OCI-LY1 (cell line): ENCODE measurements at regions not wholly inside any gene's neighbourhood (a gene's known extent, or its start where the extent isn't known, plus 50 kb on each side); places are given as distances from the start of the nearest gene placed in this dataset.

Experiments
- H2AFZ ChIP-seq: fragments of 200-600 bp; sonication (generic), shearing (Covaris generic); 2 replicates; pipeline ENCODE4 v1.6.0; 2014; ENCODE audit warnings: antibody characterized with exemption, mild to moderate bottlenecking, low read length
- H3F3A ChIP-seq: fragments of 200-600 bp; sonication (generic), shearing (Covaris generic); 2 replicates; pipeline ENCODE4 v1.6.0; 2014; ENCODE audit warnings: mild to moderate bottlenecking, antibody characterized with exemption, low read length, moderate library complexity; ENCODE audit not compliant: insufficient read depth
- H3K27ac ChIP-seq: fragments of 200-600 bp; sonication (generic); 2 replicates; pipeline ENCODE4 v1.5.1; 2014; ENCODE audit warnings: low read length, mixed run types, mild to moderate bottlenecking, low read depth; ENCODE audit not compliant: poor library complexity, severe bottlenecking
- H3K27me3 ChIP-seq: fragments of 200-600 bp; sonication (generic); 2 replicates; pipeline ENCODE4 v1.6.0; 2014; ENCODE audit warnings: antibody characterized with exemption, mild to moderate bottlenecking, low read length, moderate library complexity; ENCODE audit not compliant: insufficient read depth
- H3K36me3 ChIP-seq: fragments of 200-600 bp; sonication (generic); 2 replicates; pipeline ENCODE4 v1.6.1; 2014; ENCODE audit warnings: mild to moderate bottlenecking, antibody characterized with exemption, low read length, moderate library complexity, mixed read lengths; ENCODE audit not compliant: insufficient read depth
- H3K4me1 ChIP-seq: fragments of 200-600 bp; sonication (generic); 2 replicates; pipeline ENCODE4 v1.5.1; 2014; ENCODE audit warnings: mild to moderate bottlenecking, low read length, moderate library complexity; ENCODE audit not compliant: insufficient read depth, severe bottlenecking
- H3K4me2 ChIP-seq: fragments of 200-600 bp; sonication (generic), shearing (Covaris generic); 2 replicates; pipeline ENCODE4 v1.6.1; 2014; ENCODE audit warnings: low read length
- H3K4me3 ChIP-seq: fragments of 200-600 bp; sonication (generic); 2 replicates; pipeline ENCODE4 v1.5.1; 2014; ENCODE audit warnings: low read length, low read depth, mild to moderate bottlenecking, mixed read lengths; ENCODE audit not compliant: poor library complexity, severe bottlenecking
- H3K79me2 ChIP-seq: fragments of 200-600 bp; shearing (Covaris generic); 2 replicates; pipeline ENCODE4 v1.6.1; 2016; ENCODE audit warnings: mixed run types, low read length, mixed read lengths; ENCODE audit not compliant: insufficient read depth
- H3K9ac ChIP-seq: fragments of 200-600 bp; sonication (generic), shearing (Covaris generic); 2 replicates; pipeline ENCODE4 v1.6.1; 2014; ENCODE audit warnings: mild to moderate bottlenecking, low read length, mixed read lengths
- H3K9me2 ChIP-seq: fragments of 200-600 bp; sonication (generic), shearing (Covaris generic); 2 replicates; pipeline ENCODE4 v1.6.1; 2014; ENCODE audit warnings: low read depth, mild to moderate bottlenecking, low read length, mixed read lengths
- H3K9me3 ChIP-seq: fragments of 200-600 bp; shearing (Covaris generic); 2 replicates; pipeline ENCODE4 v1.6.1; 2014; ENCODE audit warnings: low read length, mixed read lengths
- H4K20me1 ChIP-seq: fragments of 200-600 bp; sonication (generic), shearing (Covaris generic); 2 replicates; pipeline ENCODE4 v1.6.0; 2016; ENCODE audit warnings: mild to moderate bottlenecking, low read length; ENCODE audit not compliant: insufficient read depth
- EZH2 ChIP-seq: fragments of 200-600 bp; sonication (generic), shearing (Covaris generic); IDR thresholded peaks from 2 replicates; pipeline ENCODE4 v1.8.0; 2017; ENCODE audit warnings: borderline replicate concordance, mixed run types, mild to moderate bottlenecking, antibody characterized with exemption, low read length, moderate library complexity, mixed read lengths
- TF ChIP-seq, protein P1 (sequence below): fragments of 200-600 bp; sonication (generic), shearing (Covaris generic); IDR thresholded peaks from 2 replicates; pipeline ENCODE4 v1.5.1; 2017; ENCODE audit warnings: mild to moderate bottlenecking, antibody characterized with exemption, low read length, moderate library complexity, mixed read lengths

DNA sequence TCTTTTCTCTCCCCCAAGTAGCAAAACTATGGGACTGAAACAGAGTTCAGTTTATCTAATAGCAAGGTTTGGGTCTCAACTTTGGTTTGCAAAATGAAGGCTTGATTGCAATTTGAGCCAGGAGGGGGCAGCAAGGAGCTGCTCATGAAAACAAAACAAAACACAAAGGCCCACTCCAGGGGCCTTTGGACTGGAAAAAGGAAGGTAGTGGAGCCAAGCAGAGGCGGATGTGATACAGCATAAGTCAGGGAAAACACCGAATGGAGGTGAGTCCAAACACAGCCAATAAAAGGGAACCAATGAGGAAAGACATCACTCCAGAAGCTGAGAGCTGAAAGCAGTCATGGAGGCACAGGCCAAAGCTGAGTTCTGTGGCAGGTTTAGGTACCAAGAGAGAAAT, 799.7 kb upstream of the ACVR2A start:
- Histone ChIP-seq H3K9me2 (no peaks in the 10 kb centered on the region), H3K36me3 (no peaks in the 10 kb centered on the region), H3K79me2 (no peaks in the 10 kb centered on the region), H4K20me1 (no peaks in the 10 kb centered on the region), H3K27me3 (no peaks in the 10 kb centered on the region), H3K27ac (no peak overlapping the region), H3K9ac (no peak overlapping the region), H3K9me3 (no peaks in the 10 kb centered on the region), H3K4me1 (no peaks in the 10 kb centered on the region), H2AFZ (no peak overlapping the region), H3K4me3 (no peak overlapping the region), H3K4me2 (no peak overlapping the region), H3F3A (no peaks in the 10 kb centered on the region)
- TF ChIP-seq, protein P1, sequence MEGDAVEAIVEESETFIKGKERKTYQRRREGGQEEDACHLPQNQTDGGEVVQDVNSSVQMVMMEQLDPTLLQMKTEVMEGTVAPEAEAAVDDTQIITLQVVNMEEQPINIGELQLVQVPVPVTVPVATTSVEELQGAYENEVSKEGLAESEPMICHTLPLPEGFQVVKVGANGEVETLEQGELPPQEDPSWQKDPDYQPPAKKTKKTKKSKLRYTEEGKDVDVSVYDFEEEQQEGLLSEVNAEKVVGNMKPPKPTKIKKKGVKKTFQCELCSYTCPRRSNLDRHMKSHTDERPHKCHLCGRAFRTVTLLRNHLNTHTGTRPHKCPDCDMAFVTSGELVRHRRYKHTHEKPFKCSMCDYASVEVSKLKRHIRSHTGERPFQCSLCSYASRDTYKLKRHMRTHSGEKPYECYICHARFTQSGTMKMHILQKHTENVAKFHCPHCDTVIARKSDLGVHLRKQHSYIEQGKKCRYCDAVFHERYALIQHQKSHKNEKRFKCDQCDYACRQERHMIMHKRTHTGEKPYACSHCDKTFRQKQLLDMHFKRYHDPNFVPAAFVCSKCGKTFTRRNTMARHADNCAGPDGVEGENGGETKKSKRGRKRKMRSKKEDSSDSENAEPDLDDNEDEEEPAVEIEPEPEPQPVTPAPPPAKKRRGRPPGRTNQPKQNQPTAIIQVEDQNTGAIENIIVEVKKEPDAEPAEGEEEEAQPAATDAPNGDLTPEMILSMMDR, result peak; percentile 78
- no peak for TF ChIP-seq EZH2

DNA sequence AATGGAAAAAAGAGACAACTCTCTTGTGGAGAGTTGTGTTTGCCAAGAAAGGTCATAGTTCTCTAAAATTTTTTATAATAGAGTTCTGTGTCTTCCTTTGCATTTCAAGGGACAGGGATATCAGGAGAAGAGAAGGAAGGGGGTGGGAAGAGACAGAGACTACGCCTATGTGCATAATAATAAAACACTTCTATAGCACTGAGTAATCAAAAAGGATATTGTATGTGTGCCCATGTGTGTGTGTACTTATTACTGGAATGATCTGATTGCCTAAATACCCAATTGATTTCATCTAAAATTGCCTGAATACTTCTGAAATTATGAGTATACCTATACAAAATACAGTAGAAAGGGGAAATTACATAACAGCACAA, 803.7 kb upstream of the ACVR2A start:
- TF ChIP-seq, protein P1, result no peak
- TF ChIP-seq EZH2, result no peak
- Histone ChIP-seq H2AFZ (no peak overlapping the region), H3F3A (no peaks in the 10 kb centered on the region), H3K9me2 (no peaks in the 10 kb centered on the region), H3K79me2 (no peaks in the 10 kb centered on the region), H3K27me3 (no peaks in the 10 kb centered on the region), H3K4me3 (no peak overlapping the region), H3K27ac (no peak overlapping the region), H3K9me3 (no peaks in the 10 kb centered on the region), H4K20me1 (no peaks in the 10 kb centered on the region), H3K36me3 (no peaks in the 10 kb centered on the region), H3K9ac (no peak overlapping the region), H3K4me2 (no peak overlapping the region), H3K4me1 (no peaks in the 10 kb centered on the region)

DNA sequence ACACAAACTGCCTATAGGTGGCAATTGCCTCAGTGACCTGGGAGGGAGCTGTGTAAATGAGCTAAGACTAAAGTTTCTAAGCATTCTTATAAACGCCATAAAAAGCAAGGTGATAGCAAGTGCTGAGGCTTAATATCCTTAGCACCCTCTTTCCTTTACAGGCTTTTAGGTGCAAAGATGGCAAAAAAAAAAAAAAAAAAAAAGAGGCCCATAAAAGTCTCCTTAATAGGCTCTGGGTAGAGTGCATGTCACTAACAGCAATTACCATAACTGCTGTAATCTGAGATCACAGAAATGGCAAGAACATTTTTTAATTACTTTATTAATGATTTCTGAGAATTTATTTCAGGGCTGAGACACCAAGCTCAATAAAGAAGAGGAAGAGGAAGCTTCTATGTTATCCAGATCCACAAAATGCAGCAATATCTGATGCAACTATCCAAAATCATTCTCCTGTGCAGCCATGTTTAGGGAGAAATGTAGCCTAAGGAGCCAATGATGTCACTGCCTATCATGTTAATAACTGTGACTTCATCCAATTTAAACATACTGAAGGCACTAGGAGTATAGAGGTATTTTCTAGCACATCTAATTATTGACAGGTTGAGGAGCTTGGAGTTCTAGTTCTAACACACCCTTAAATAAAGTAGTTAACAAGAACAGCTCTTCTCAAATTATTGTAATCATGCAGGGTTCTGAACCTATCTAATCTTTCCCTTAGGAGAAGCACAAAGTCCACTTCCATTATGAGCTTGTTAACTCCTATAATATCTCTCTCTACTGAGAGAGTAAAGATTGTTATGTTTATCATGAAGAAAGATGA, 804.3 kb upstream of the ACVR2A start:
- Histone ChIP-seq H3K4me1 (no peaks in the 10 kb centered on the region), H3K4me3 (no peak overlapping the region), H3K9me2 (no peaks in the 10 kb centered on the region), H3K9ac (no peak overlapping the region), H3K27ac (no peak overlapping the region), H3K79me2 (no peaks in the 10 kb centered on the region), H3K9me3 (no peaks in the 10 kb centered on the region), H3K27me3 (no peaks in the 10 kb centered on the region), H3K4me2 (no peak overlapping the region), H3F3A (no peaks in the 10 kb centered on the region), H4K20me1 (no peaks in the 10 kb centered on the region), H2AFZ (no peak overlapping the region), H3K36me3 (no peaks in the 10 kb centered on the region)
- TF ChIP-seq, protein P1, result no peak
- no peak for TF ChIP-seq EZH2
